Cardiac septum (tissue), 1 donor: ENCODE measurements at regions not wholly inside any gene's neighbourhood (a gene's known extent, or its start where the extent isn't known, plus 50 kb on each side); places are given as distances from the start of the nearest gene placed in this dataset.
"Not testable (repeated sequence)": the region's sequence is repeated elsewhere in the genome, so short reads cannot be mapped to it uniquely, and the experiment has no call there.

Experiments
- DNase-seq: peaks from one replicate; pipeline ENCODE4 v3.0.0-alpha.2; 2020; ENCODE audit warnings: low spot score
- intact Hi-C: fragments of 100-400 bp; cut with DNase I; formaldehyde crosslinking; loops from one replicate; pipeline ENCODE4 v1.14.0; 2022
- donor health status: DM: no; HTN: no; CAD: no.

GRCh38 chr13:83732755-83733154 is 149.5 kb downstream of the SLITRK1 start:
- DNase-seq = no peak
- intact Hi-C loops = no loop called here

- DNase-seq = no peak
- intact Hi-C loops = no loop called here
Measured at GRCh38 chr13:83731113-83731512, 151.2 kb downstream of the SLITRK1 start.

GRCh38 chr13:83730674-83731073 is 151.6 kb downstream of the SLITRK1 start:
- no peak for DNase-seq
- intact Hi-C loops = no loop called here

- intact Hi-C loops = no loop called here
- DNase-seq = no peak
Measured at GRCh38 chr13:83722443-83722842, 159.8 kb downstream of the SLITRK1 start.

GRCh38 chr13:83716121-83716520 is 166.2 kb downstream of the SLITRK1 start:
- intact Hi-C loops = no loop called here
- no peak for DNase-seq

- DNase-seq = no peak
- intact Hi-C loops = no loop called here
Measured at GRCh38 chr13:83714236-83714635, 168.0 kb downstream of the SLITRK1 start.

- DNase-seq = no peak
- intact Hi-C loops = no loop called here
Measured at GRCh38 chr13:83710133-83710515, 172.2 kb downstream of the SLITRK1 start.

GRCh38 chr13:83709426-83710132 is 172.7 kb downstream of the SLITRK1 start:
- intact Hi-C loops = no loop called here
- DNase-seq = no peak

GRCh38 chr13:83702021-83702420 is 180.3 kb downstream of the SLITRK1 start:
- intact Hi-C loops = no loop called here
- DNase-seq = no peak

- intact Hi-C loops = no loop called here
- no peak for DNase-seq
Measured at GRCh38 chr13:83692800-83693199, 189.5 kb downstream of the SLITRK1 start.

- no peak for DNase-seq
- intact Hi-C loops = no loop called here
Measured at GRCh38 chr13:83691966-83692365, 190.3 kb downstream of the SLITRK1 start.

- intact Hi-C loops = no loop called here
- DNase-seq = no peak
Measured at GRCh38 chr13:83681547-83681946, 200.7 kb downstream of the SLITRK1 start.

- intact Hi-C loops = no loop called here
- DNase-seq = no peak
Measured at GRCh38 chr13:83677985-83678384, 204.3 kb downstream of the SLITRK1 start.

- intact Hi-C loops = no loop called here
Measured at GRCh38 chr13:83672612-83673011, 209.7 kb downstream of the SLITRK1 start.

GRCh38 chr13:83667606-83668005 is 214.7 kb downstream of the SLITRK1 start:
- no peak for DNase-seq
- intact Hi-C loops = no loop called here

More at GRCh38 chr13:83672612-83673011, 209.7 kb downstream of the SLITRK1 start:
- no peak for DNase-seq

- no peak for DNase-seq
- intact Hi-C loops = no loop called here
Measured at GRCh38 chr13:83666141-83666540, 216.1 kb downstream of the SLITRK1 start.

- no peak for DNase-seq
- intact Hi-C loops = no loop called here
Measured at GRCh38 chr13:83657281-83657680, 225.0 kb downstream of the SLITRK1 start.

- DNase-seq, intact Hi-C loops: not testable (repeated sequence)
Measured at GRCh38 chr13:83642617-83643016, 239.7 kb downstream of the SLITRK1 start.

- intact Hi-C loops = no loop called here
- no peak for DNase-seq
Measured at GRCh38 chr13:83634601-83635000, 247.7 kb downstream of the SLITRK1 start.

- intact Hi-C loops = no loop called here
- no peak for DNase-seq
Measured at GRCh38 chr13:83633746-83634145, 248.5 kb downstream of the SLITRK1 start.

- no peak for DNase-seq
- intact Hi-C loops = no loop called here
Measured at GRCh38 chr13:83622422-83622784, 259.9 kb downstream of the SLITRK1 start.
